ENCODE measurements at regions not wholly inside any gene's neighbourhood (a gene's known extent, or its start where the extent isn't known, plus 50 kb on each side); places are given as distances from the start of the nearest gene placed in this dataset.

DNA sequence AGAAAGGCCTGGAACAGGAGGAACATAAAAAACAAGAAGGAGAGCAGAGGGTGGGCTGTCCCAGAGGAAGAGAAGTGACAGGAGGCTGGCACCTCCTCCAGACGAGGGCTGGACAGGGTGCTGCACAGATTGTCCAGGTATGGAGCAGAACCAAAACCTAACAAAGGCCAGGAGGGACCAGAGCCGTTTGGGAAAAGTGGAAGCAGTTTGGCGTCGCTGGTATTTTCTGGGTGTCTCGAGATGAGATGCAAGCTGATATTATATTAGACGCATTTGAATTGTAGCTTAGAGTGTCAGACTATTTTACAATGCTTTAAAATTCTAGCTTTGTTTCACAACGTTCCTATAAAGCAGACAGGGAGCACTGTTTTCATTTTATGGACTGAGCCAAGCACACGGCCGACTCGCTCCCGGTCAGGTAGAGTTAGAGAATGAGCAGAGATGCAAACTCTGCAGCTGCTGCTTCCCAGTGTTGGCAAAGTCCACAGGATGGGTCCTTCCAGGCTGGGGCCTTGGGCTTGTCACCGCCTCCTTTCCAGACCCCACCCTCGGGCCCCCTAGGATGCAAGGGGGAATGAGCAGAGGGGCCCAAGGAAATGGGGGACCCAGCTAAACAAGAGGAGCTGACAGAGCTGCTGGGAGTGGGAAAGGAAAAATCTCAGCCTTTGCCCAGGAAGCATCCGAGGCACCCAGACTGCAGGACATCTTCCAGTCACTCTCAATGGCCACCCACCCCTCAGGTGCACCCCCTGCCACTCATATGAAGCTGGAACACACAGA, 60.8 kb upstream of the TMPRSS2 start:
- TF ChIP-seq, protein P1, sequence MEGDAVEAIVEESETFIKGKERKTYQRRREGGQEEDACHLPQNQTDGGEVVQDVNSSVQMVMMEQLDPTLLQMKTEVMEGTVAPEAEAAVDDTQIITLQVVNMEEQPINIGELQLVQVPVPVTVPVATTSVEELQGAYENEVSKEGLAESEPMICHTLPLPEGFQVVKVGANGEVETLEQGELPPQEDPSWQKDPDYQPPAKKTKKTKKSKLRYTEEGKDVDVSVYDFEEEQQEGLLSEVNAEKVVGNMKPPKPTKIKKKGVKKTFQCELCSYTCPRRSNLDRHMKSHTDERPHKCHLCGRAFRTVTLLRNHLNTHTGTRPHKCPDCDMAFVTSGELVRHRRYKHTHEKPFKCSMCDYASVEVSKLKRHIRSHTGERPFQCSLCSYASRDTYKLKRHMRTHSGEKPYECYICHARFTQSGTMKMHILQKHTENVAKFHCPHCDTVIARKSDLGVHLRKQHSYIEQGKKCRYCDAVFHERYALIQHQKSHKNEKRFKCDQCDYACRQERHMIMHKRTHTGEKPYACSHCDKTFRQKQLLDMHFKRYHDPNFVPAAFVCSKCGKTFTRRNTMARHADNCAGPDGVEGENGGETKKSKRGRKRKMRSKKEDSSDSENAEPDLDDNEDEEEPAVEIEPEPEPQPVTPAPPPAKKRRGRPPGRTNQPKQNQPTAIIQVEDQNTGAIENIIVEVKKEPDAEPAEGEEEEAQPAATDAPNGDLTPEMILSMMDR (IDR thresholded peaks at IDR 0.05), result no peak
- TF ChIP-seq EZH2 (IDR thresholded peaks at IDR 0.05; ENCODE audit: borderline replicate concordance, insufficient read depth, low read depth, low read length, poor library complexity, severe bottlenecking), result no peak
